GM21717 (cell line): ENCODE measurements at regions not wholly inside any gene's neighbourhood (a gene's known extent, or its start where the extent isn't known, plus 50 kb on each side); places are given as distances from the start of the nearest gene placed in this dataset.
"Not testable (repeated sequence)": the region's sequence is repeated elsewhere in the genome, so short reads cannot be mapped to it uniquely, and the experiment has no call there.

Experiments
- ATAC-seq: cut with Tn5 transposase; IDR thresholded peaks from one replicate; pipeline ENCODE4 v1.9.1; 2021; ENCODE audit warnings: mild to moderate bottlenecking, moderate library complexity; ENCODE audit not compliant: unreplicated experiment

GRCh38 chr16:66250686-66251431 lies 115.6 kb upstream of the CDH5 start:
- ATAC-seq = no peak

GRCh38 chr16:66247516-66248481 lies 118.7 kb upstream of the CDH5 start:
- ATAC-seq = no peak

DNA sequence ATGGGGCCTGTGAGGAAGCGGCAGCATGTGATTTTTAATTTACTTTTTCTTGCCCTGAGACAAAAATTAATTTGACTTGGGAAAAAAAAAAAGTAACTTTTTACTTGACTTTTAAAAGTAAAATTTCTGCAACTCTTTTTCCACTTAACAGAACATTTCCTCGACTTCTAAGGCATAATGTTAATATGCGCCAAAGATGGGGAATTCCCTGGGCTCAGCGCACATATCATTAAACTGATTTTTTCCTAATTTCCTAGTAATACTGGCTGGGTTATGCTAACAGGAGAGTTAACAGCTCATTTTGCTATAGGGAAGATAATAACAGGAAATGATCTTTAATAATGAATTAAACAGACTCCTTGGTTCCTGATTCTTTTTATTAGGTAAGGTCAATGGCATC lies 120.6 kb upstream of the CDH5 start:
- no peak for ATAC-seq

DNA sequence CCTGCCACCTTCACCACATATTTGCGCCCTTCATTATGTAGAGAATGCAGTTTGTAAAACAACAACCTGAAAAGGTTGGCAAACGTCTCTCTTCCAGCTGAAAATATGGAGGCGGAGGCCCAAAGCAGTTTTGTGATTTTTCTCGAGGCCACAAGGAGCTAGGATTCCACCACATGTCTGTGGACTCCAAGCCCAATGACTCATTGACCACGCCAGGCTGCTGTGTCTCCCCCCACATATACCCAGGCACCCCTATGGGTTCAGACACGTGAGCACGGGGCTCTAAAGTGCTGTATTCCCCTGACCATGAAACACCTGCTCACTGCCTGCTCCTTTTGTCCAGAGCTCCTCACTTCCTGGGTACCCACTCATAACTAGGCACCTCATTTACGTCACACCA lies 121.4 kb upstream of the CDH5 start:
- no peak for ATAC-seq

DNA sequence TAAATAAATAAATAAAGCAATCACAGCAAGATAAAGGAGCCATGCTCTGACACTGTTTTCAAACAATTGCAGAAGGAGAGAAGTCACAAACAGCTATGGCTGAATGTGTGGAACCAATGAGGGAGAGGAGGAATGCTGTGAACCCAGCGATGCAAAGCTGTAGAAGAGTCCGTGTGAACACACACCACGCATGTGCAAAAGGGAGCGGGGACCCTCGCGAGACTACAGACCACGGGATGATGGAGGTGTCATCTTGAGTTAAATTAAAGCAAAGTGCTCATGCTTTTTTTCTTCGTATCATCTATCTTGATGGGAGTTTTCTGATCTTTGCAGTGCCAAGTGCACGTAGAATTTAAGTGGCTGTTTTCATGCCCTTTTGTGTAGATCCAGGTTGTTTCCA lies 123.8 kb upstream of the CDH5 start:
- ATAC-seq = no peak

DNA sequence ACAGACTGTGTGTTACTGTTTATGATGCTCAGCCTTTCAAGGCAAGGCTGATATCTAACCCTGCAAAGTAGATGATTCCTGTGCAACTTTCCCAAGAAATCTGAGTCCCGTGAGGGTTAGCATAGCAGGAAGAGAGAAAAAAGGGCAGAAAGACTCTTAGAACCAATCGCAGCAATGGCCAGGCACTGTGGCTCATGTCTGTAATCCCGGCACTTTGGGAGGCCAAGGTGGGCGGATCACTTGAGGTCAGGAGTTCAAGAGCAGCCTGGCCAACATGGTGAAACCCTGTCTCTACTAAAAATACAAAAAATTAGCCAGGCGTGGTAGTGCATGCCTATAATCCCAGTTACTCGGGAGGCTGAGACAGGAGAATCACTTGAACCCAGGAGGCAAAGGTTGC lies 124.3 kb upstream of the CDH5 start:
- ATAC-seq = not testable (repeated sequence)

- no peak for ATAC-seq
Observed at GRCh38 chr16:66240631-66241395, 125.7 kb upstream of the CDH5 start.

- ATAC-seq = no peak
Observed at GRCh38 chr16:66240088-66240487, 126.4 kb upstream of the CDH5 start.

DNA sequence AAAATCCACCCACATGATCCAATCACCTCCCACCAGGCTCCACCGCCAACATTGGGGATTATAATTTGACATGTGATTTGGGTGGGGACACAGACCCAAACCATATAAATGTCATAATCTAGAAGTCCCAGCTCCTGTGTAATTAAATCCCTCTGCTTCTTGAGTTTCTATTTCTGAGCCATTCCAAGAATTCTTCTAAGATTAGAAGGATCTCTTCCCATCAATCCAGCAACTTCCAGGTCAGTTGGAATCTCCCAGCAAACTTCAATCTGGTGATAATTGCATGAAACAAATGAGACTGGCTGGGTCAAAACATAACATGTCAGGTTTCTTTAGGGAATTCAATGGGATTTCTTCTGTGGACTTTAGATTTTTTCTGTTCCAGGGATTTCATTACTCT lies 127.8 kb upstream of the CDH5 start:
- no peak for ATAC-seq

DNA sequence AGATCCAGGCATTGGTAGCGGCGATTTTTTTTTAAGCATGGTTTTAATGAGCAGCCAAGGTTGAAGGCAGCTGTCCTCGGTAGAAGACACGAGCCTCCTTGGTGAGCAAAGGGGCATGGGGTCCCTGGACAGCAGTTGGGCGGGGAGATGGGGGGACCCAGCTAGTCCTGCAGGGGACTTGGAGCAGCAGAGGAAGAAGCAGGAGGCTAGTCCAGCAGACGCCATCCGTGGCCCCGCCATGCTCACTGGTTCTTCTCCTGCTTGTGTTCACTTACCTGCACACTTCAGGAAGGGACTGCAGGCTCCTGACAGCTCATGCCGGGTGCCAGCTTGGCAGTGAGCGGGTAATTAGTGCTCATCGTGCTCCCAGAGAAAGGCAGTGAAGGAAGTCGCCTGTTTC lies 130.2 kb upstream of the CDH5 start:
- ATAC-seq = no peak

DNA sequence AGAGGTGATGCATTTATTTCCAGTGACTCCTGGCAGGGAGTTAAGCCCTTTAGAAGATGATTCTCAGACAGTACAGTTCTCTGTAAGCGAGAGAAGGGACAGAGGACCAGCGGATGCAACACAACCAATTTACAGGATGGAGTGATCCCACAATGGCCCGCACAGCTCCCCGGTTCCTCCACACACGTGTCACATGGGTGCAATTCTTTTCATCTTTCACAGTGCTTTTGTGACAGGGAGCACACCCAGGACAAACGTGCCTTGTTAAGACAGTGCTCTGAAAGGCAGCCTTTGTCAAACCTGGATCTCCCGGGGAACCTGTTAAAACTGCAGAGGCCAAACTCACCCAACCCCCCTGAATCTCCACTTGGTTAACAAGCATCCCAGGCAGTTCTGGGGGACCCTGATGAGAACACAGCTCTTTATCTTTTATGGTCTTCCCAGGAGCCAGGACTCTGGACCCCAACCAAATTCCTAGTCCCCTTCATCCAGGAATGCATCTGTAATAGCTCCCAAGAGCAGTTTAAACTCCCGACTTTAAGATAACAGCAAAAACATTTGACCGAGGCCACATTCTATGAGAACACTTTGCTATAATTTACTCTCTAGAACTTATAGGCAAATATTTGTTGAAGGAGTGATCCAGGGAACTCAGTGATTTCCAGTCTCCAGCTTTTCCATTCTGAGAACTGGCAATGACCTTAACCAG lies 134.9 kb upstream of the CDH5 start:
- no peak for ATAC-seq

GRCh38 chr16:66229651-66230050 lies 136.8 kb upstream of the CDH5 start:
- ATAC-seq = no peak

- no peak for ATAC-seq
Observed at GRCh38 chr16:66228792-66229191, 137.7 kb upstream of the CDH5 start.

GRCh38 chr16:66227766-66228530 lies 138.5 kb upstream of the CDH5 start:
- no peak for ATAC-seq

GRCh38 chr16:66226762-66227161 lies 139.7 kb upstream of the CDH5 start:
- no peak for ATAC-seq

DNA sequence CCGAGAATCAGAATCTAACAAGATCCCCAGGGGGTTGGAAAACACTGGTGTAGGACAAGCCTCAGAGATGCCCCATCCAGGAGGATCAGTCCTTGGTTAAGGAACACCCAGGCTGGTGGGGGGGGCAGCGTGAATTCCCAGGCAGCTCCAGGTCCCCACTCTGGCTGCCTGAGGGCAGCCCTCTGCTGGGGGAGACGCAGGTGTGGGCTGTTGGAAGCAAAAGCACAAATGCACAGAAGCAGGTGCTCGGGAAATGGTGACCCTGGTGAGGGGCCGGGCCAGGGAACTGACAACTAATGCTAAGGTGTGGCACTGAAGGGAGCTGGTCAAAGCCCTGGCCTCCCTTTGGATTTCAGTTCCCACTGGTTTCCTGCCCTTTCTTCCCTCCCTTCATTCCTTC lies 140.8 kb upstream of the CDH5 start:
- ATAC-seq = no peak

DNA sequence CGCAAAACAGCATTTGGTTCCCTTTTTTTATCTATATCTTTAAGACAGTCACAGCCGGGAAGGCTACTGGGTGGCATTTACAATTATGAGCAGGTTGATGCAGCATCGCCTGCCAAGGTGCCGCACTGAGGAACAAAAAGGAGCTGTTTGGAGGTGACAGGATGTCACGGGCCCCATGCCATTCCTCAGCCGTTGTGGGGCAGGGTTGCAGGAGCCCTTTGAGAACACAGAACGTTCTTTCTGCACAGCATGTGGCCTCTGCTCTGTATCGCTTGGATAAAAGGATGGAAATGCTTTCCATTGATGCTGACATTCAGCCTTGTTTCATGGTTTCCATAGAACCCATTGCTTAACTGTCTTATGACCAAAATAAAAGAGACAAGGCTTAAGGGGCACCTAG lies 141.9 kb upstream of the CDH5 start:
- no peak for ATAC-seq

DNA sequence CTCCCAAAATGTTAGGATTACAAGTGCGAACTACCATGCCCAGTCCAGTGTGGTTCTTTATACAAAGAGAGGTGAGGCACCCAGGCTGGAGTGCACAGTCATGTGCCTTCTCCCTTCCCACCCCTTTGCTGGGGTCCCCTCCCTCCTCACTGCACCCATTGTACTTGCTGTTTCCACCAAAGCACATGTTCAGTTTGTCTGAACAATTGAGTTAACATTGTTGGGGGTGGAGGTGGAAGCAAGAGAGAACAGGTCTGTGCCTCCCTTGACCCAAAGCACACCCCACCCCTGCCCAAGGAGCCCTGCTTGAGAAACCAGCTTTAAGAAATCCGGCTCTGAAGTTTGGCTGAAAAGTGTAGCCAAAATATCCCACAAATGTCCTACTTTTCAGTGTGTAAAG lies 142.3 kb upstream of the CDH5 start:
- ATAC-seq = no peak

GRCh38 chr16:66223176-66223780 lies 143.2 kb upstream of the CDH5 start:
- ATAC-seq = no peak

- ATAC-seq = no peak
Observed at GRCh38 chr16:66222756-66223155, 143.7 kb upstream of the CDH5 start.
